Activated CD4-positive, alpha-beta T cell treated with anti-CD3 and anti-CD28 coated beads, Interleukin-2, amount 50 U/mL, for 4 hours (primary cell): ENCODE measurements at regions not wholly inside any gene's neighbourhood (a gene's known extent, or its start where the extent isn't known, plus 50 kb on each side); places are given as distances from the start of the nearest gene placed in this dataset.

Experiments used
- DNase-seq, 2 experiments: peaks; one replicate each; pipeline ENCODE4 v3.0.0-alpha.2; 2020

DNA sequence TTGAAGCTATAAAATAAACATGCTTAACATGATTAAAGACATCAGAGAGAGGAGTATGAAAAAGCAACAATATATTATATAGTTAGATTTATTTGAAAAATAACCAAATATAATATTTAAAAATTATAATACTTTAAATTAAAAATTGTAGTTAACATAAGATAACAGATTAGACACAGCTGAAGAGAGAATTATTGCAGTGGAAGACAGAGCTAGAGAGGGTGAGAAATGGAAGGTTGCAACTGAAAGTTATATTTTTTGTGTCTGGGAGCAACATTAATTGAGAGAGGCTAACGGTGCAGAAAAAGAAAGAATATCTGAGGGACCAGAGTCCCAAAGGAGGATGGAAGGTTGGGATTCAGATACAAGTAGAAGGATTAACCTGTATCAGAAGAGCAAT lies 548.9 kb upstream of the FZD8 start:
- no peak for DNase-seq

- no peak for DNase-seq
These were observed 546.4 kb upstream of the FZD8 start for GRCh38 chr10:36188461-36188860.

GRCh38 chr10:36188080-36188453 lies 546.0 kb upstream of the FZD8 start:
- DNase-seq: no peak

GRCh38 chr10:36187380-36188079 lies 545.4 kb upstream of the FZD8 start:
- DNase-seq: no peak

- no peak for DNase-seq
These were observed 543.0 kb upstream of the FZD8 start for GRCh38 chr10:36185097-36185496.

- DNase-seq: no peak
These were observed 541.6 kb upstream of the FZD8 start for GRCh38 chr10:36183726-36184125.

DNA sequence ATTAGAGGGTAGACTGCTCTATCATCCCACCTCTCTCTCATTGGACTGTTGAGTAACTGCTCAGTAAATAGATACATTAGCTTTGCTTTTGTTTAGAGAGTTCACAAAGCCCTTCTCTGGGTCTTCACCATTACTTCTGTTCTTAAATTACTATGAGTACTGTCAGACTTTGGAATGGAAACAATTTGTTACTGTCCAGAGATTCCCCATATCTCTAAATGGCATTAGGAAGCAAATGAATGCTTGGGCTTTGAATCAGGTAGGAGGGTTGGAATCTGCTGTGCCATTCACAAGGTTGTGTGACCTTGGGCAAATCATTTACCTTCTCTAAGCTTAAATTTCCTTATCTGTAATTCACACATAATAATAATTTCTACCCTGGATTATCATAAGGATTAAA lies 541.0 kb upstream of the FZD8 start:
- DNase-seq: no peak

- no peak for DNase-seq
These were observed 540.5 kb upstream of the FZD8 start for GRCh38 chr10:36182606-36183005.

GRCh38 chr10:36182179-36182566 lies 540.1 kb upstream of the FZD8 start:
- DNase-seq: no peak

GRCh38 chr10:36181426-36182178 lies 539.5 kb upstream of the FZD8 start:
- DNase-seq: no peak

DNA sequence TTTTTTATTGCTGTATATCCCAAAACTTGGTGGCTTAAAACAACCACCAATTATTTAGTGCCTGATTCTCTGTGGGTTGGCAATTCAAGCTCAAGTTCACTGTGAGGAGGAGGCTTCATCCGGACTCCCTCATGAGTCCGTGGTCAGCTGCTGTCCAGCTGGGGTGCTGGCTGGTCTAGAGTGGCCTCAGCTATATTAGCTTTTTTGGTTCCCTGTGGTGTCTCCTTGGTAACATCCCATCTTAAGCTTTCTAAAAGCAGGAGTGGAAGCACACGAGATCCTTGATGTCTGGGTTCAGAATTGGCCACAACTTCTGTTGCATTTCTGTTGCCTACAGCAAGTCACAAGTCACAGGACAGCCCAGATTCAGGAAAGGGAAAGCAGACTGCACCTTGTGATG lies 536.5 kb upstream of the FZD8 start:
- no peak for DNase-seq

GRCh38 chr10:36177071-36177470 lies 535.0 kb upstream of the FZD8 start:
- no peak for DNase-seq

- DNase-seq: no peak
These were observed 533.9 kb upstream of the FZD8 start for GRCh38 chr10:36175954-36176353.

DNA sequence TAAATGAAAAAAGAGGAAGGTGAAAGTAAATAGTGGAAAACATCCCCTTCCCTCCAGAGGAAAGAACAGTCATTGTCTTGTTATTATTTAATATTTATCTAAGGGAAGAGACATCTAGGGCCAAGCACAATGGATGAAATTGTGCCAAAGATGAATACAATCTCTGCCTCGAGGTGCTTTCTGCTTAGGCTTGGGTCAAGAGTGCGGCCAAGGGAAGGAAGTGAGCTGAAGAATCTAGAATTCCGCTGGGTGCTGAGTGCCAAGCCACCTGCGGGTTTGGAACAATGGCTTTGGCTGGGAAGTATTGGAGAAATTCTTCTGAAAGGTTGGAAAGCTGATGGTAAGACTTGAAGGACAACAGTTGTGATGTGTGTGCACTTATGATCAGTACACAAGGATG lies 531.3 kb upstream of the FZD8 start:
- DNase-seq: no peak

DNA sequence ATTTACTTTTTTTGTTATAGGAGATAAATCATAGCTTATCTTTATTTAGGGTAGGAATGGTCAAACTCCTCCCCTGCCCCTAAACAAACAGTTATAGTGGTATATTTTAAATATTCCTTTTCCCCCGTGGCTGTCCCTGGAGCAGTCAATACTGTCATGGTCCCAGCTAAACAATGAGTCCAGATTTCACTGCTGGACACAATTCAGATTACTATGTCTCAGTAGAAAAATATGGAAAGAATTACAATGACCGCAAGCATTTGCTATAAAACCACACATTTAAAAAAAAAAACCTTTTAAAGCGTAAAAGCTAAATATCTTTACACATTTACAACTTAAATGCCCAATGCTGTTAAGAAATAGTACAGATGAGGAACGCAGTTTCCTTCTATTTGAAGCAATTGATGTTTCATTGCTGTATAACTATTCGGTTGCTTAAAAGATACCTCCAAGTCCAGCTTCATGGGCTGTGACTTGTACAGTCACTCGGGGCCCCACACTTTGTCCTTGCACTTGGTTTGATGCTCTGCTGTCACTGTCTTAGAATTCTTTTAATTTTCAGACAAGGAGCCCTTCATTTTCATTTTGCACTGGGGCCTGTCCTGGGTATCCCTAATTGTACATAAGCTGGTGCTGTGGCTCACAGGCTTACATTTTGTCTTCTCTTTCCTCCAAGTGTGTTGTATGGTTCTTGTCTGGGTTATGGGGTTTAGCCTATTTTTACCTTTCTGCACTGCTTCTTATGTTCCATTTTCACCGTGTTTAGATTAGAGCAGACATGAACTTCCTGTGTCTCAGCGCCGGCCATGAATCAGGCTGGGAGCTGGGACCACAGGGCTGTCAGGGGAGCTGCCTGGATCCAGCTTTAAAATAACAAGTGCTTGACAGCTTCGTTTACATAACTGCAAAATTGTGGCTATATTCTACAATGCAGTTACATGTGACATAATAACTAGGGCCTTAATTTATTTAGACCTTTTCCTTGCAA lies 530.2 kb upstream of the FZD8 start:
- DNase-seq: no peak

DNA sequence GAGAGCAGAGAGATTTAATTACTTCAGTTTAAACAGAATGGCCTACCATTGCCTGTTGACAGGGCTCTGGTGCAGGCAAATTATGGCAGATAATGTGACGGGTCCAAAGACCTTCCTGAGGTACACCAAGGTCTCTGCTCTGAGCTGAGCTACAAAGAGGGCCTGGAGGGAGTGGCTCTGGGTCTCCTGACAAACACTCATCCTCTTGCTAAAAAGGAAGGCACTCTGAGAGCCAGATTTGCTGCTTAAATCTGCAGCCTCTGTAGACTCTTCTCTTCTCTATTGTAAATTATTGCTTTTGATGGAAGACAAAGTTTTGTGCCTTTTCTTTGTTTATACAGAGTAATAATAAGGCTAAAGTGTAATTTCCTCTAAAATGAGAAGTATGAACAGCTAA lies 529.5 kb upstream of the FZD8 start:
- DNase-seq: no peak

- DNase-seq: no peak
These were observed 528.9 kb upstream of the FZD8 start for GRCh38 chr10:36170943-36171501.

DNA sequence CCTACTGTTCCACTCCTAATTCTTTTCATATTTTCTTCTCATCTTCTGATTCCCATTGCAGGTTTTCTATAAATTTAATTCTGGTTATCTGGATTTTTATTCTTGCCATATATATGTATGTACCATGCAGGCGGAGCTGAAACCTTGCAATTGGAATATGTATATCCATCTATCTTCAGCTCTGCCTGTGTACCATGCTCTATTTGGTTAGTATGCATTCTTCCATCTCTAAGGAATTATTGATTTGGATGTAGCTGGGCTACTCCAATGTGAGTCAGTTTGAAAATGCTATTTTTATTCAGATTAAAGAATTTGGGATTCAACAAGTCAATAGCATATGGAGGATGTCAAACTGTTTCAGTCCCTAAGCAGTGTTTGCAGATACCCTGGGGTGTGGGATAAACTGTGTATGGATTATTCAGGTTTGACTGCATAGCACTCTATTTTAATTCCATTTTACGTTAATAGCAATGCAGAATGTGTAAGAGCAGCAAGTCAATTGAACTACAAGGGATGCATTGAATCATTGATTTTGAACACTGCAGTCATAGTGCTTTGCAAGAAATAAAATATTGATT lies 528.1 kb upstream of the FZD8 start:
- no peak for DNase-seq

- no peak for DNase-seq
These were observed 526.7 kb upstream of the FZD8 start for GRCh38 chr10:36168777-36169176.

- no peak for DNase-seq
These were observed 522.7 kb upstream of the FZD8 start for GRCh38 chr10:36164556-36165504.

DNA sequence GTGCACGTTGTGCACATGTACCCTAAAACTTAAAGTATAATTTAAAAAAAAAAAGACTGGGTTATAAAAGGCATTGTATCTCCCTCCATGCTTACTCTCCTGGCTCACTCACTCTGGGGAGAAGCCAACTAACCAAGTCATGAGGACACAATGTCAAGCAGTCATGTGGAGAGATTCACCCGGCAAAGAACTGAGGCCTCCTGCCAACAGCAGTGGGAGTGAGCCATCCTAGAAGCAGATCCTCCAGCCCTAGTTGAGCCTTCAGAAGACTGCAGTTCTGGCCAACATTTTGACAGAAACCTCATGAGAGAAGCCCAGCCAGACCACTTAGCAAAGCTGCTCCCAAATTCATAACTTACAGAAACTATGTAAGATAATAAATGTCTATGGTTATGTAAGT lies 521.7 kb upstream of the FZD8 start:
- DNase-seq: no peak

GRCh38 chr10:36157486-36157885 lies 515.4 kb upstream of the FZD8 start:
- DNase-seq: no peak
